IMR-90 (cell line): ENCODE measurements at regions not wholly inside any gene's neighbourhood (a gene's known extent, or its start where the extent isn't known, plus 50 kb on each side); places are given as distances from the start of the nearest gene placed in this dataset.
A peak's percentile ranks its signal among the peaks of the same experiment; 100 is the strongest.

Experiments used
- ATAC-seq: fragments of 200-7000 bp; cut with Tn5 transposase; 2 replicates; pipeline ENCODE4 v1.9.1; 2020; ENCODE audit warnings: low read depth, mild to moderate bottlenecking, moderate library complexity
- BruUV-seq: library from RNA; stranded (reverse); fragments of 400-500 nt; replicated peaks from 2 replicates; lab custom pipeline; 2021; lab: Mats Ljungman, UMichigan
- CTCF ChIA-PET: fragments of 300-600 bp; formaldehyde crosslinking; extraction: SDS; loops from one replicate; lab custom pipeline; 2021; ENCODE audit warnings: antibody characterized with exemption; lab: Yijun Ruan, JAX
- POLR2A ChIA-PET: fragments of 300-600 bp; sonication (Branson Sonifier 250); formaldehyde crosslinking; loops from one replicate; lab custom pipeline; 2022; ENCODE audit warnings: antibody characterized with exemption; ENCODE audit not compliant: unreplicated experiment; lab: Charles Lee
- DNase-seq: peaks from one replicate; pipeline ENCODE4 v3.0.0; 2013
- H2AFZ ChIP-seq: replicated peaks from 2 replicates; pipeline ENCODE3; 2013; ENCODE audit warnings: low read length, mild to moderate bottlenecking; ENCODE audit not compliant: poor library complexity
- H2AK5ac ChIP-seq: 2 replicates; pipeline ENCODE4 v1.6.1; 2013; ENCODE audit warnings: low read depth, low read length, inconsistent platforms
- H2AK9ac ChIP-seq: replicated peaks from 2 replicates; pipeline ENCODE3; 2013; ENCODE audit warnings: mild to moderate bottlenecking, low read depth, low read length, moderate library complexity; ENCODE audit not compliant: poor library complexity
- H2BK120ac ChIP-seq: 2 replicates; pipeline ENCODE4 v1.6.1; 2013; ENCODE audit warnings: low read depth, low read length, inconsistent platforms
- H2BK15ac ChIP-seq: 3 replicates; pipeline ENCODE4 v1.6.1; 2013; ENCODE audit warnings: low read depth, low read length, inconsistent platforms
- H2BK20ac ChIP-seq: 2 replicates; pipeline ENCODE4 v1.6.1; 2013; ENCODE audit warnings: low read depth, mild to moderate bottlenecking, inconsistent platforms, low read length, moderate library complexity
- H2BK5ac ChIP-seq: 2 replicates; pipeline ENCODE4 v1.6.1; 2013; ENCODE audit warnings: mild to moderate bottlenecking, low read depth, low read length, inconsistent platforms; ENCODE audit not compliant: poor library complexity, severe bottlenecking
- H3K14ac ChIP-seq: replicated peaks from 2 replicates; pipeline ENCODE4 v1.6.1; 2013; ENCODE audit warnings: low read depth, low read length, inconsistent platforms
- H3K18ac ChIP-seq: 2 replicates; pipeline ENCODE4 v1.6.1; 2013; ENCODE audit warnings: low read depth, low read length, control low read depth
- H3K23ac ChIP-seq: 2 replicates; pipeline ENCODE4 v1.6.1; 2013; ENCODE audit warnings: low read depth, low read length, inconsistent platforms
- H3K27ac ChIP-seq: 2 replicates; pipeline ENCODE4 v1.5.1; 2013; ENCODE audit warnings: mild to moderate bottlenecking, control low read depth, low read length; ENCODE audit not compliant: insufficient read depth
- H3K27me3 ChIP-seq: 2 replicates; pipeline ENCODE4 v1.6.1; 2013; ENCODE audit warnings: low read length; ENCODE audit not compliant: control insufficient read depth, insufficient read depth
- H3K36me3 ChIP-seq: 2 replicates; pipeline ENCODE4 v1.6.1; 2013; ENCODE audit warnings: low read length, mixed read lengths; ENCODE audit not compliant: control insufficient read depth, insufficient read depth
- H3K4ac ChIP-seq: 2 replicates; pipeline ENCODE4 v1.6.1; 2013; ENCODE audit warnings: low read depth, low read length, inconsistent platforms
- H3K4me1 ChIP-seq: 2 replicates; pipeline ENCODE4 v1.6.1; 2013; ENCODE audit warnings: low read length, mixed read lengths; ENCODE audit not compliant: control insufficient read depth, insufficient read depth
- H3K4me2 ChIP-seq: 2 replicates; pipeline ENCODE4 v1.6.1; 2013; ENCODE audit warnings: low read depth, mild to moderate bottlenecking, control low read depth, low read length, moderate library complexity
- H3K4me3 ChIP-seq: 2 replicates; pipeline ENCODE4 v1.5.1; 2013; ENCODE audit warnings: low read depth, mild to moderate bottlenecking, control low read depth, low read length, moderate library complexity; ENCODE audit not compliant: insufficient read depth
- H3K56ac ChIP-seq: 2 replicates; pipeline ENCODE4 v1.6.1; 2013; ENCODE audit warnings: low read length, inconsistent platforms; ENCODE audit not compliant: insufficient read depth; ENCODE audit errors: extremely low read depth
- H3K79me1 ChIP-seq, 2 experiments: 2 replicates each; pipeline ENCODE4 v1.6.1; 2013; ENCODE audit warnings: low read length in 2 of 2, inconsistent platforms in 1 of 2, low read depth in 1 of 2
- H3K9ac ChIP-seq: 2 replicates; pipeline ENCODE4 v1.6.1; 2013; ENCODE audit warnings: low read depth, low read length, control low read depth
- H3K9me1 ChIP-seq: 2 replicates; pipeline ENCODE4 v1.6.1; 2013; ENCODE audit warnings: low read length, inconsistent platforms; ENCODE audit not compliant: insufficient read depth
- H3K9me3 ChIP-seq: 2 replicates; pipeline ENCODE4 v1.6.1; 2013; ENCODE audit warnings: low read length; ENCODE audit not compliant: control insufficient read depth, insufficient read depth
- H4K20me1 ChIP-seq: 2 replicates; pipeline ENCODE4 v1.6.1; 2013; ENCODE audit warnings: low read length, inconsistent platforms; ENCODE audit not compliant: insufficient read depth
- H4K5ac ChIP-seq: 2 replicates; pipeline ENCODE4 v1.6.1; 2013; ENCODE audit warnings: mild to moderate bottlenecking, low read depth, low read length, control low read depth
- H4K8ac ChIP-seq, 2 experiments: 2 replicates each; pipeline ENCODE4 v1.6.1; 2013; ENCODE audit warnings: low read depth in 2 of 2, low read length in 2 of 2, control low read depth in 1 of 2, inconsistent platforms in 1 of 2
- H4K91ac ChIP-seq: 2 replicates; pipeline ENCODE4 v1.6.1; 2013; ENCODE audit warnings: low read depth, low read length, inconsistent platforms; ENCODE audit not compliant: insufficient read depth
- CEBPB ChIP-seq: IDR thresholded peaks from 2 replicates; pipeline ENCODE4 v1.6.1; 2012; ENCODE audit warnings: low read depth, low read length, improper control_type of control experiment
- FOS ChIP-seq: fragments of 150-350 bp; IDR thresholded peaks from 2 replicates; pipeline ENCODE4 v1.6.1; 2016; ENCODE audit warnings: low read depth, low read length
- NFE2L2 ChIP-seq: fragments of 150-350 bp; IDR thresholded peaks from 2 replicates; pipeline ENCODE4 v1.6.1; 2016; ENCODE audit warnings: low read depth, mild to moderate bottlenecking, low read length
- POLR2A ChIP-seq: IDR thresholded peaks from 2 replicates; pipeline ENCODE4 v1.6.1; 2012; ENCODE audit warnings: mild to moderate bottlenecking, low read depth, low read length
- WGBS, 2 experiments: methylation state at CpG; one replicate each; pipeline versions ENCODE4 v1.1.5 to v1.1.7; 2013; ENCODE audit warnings: missing lambda C conversion rate in 2 of 2; ENCODE audit not compliant: insufficient read length in 1 of 2; ENCODE audit errors: extremely low coverage in 2 of 2; 5-methylcytosine and 5-hydroxymethylcytosine counted together
- dilution Hi-C: fragments of 300-500 bp; cut with HindIII; formaldehyde crosslinking; loops from one replicate; pipeline ENCODE4 v1.14.3; 2018; ENCODE audit warnings: low sequenced_read_pairs; ENCODE audit not compliant: unreplicated experiment
- in situ Hi-C: fragments of 300-500 bp; cut with MboI; formaldehyde crosslinking; loops from 3 replicates; pipeline ENCODE4 v1.14.3; 2019; ENCODE audit warnings: low sequenced_read_pairs, inconsistent platforms, mixed read lengths
- intact Hi-C: fragments of 100-400 bp; cut with micrococcal nuclease; formaldehyde crosslinking; loops from 2 replicates; pipeline ENCODE4 v1.10.0; 2022

DNA sequence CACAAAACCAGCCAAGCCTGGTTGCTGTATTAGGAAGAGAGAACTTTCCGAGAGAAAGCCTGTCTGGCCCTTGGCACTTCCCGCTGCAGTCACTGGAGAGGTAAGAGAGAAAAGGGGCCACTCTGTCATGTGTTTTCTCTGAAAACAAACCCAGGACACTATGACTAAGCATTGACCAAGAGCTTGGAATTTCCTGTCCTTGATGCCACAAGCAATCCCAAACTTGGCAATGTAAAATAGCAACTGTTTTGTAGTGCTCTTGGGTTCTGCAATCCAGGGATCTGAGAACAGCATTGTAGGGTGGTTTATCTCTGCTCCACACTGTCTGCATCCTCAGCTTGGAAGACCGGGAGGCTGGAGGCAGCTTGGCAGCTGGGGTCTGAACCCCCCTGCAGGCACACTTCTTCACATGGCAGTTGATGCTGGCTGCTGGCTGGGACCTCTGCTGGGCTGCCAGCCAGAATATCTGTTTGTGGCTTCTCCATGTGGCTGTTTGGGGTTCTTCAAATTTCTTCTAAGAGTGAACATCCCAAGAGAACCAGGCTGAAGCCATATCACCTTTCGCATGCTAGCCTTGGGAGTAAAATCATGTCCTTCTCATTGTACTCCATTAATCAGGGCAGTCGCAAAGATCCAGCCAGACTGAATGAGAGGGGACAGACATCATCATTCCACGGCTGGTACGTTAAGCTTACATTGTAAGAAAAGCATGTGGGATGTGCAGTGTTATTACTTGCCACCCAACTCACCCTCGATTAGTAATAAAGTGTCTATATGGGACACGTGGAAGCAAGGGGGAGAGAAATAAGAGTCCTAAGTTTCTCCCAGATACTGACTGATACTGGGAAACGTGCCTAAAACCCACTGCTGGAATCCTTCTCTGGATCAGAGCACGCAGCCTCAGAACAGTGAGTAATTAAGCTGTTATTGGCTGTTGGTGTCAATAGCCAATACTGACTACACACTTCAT lies 537.4 kb upstream of the B3GAT1 start:
- intact Hi-C loops (no loop called here), dilution Hi-C loops (no loop called here), in situ Hi-C loops (no loop called here)
- Histone ChIP-seq H2BK120ac (peak overlapping the region; percentile 97), H3K4me1 (peaks cover 12% of the 10 kb centered on the region), H2AK5ac (peak overlapping the region; percentile 94), H4K20me1 (no peaks in the 10 kb centered on the region), H3K18ac (peak overlapping the region; percentile 60; the same call in 1 of the 2 replicates), H2AFZ (peak overlapping the region; percentile 62), H3K4me3 (no peak overlapping the region), H3K9me1 (no peaks in the 10 kb centered on the region), H3K27me3 (no peaks in the 10 kb centered on the region), H2AK9ac (no peak overlapping the region), H3K9me3 (no peaks in the 10 kb centered on the region), H4K8ac (peak overlapping the region; percentile 51 to 93), H3K4me2 (peak overlapping the region; percentile 77), H4K91ac (peak overlapping the region; percentile 79), H2BK20ac (peak overlapping the region; percentile 96), H3K9ac (peak overlapping the region; percentile 20; the same call in 1 of the 2 replicates), H2BK5ac (peak overlapping the region; percentile 93), H4K5ac (peak overlapping the region; percentile 49; the same call in 1 of the 2 replicates), H3K27ac (peak overlapping the region; percentile 71), H2BK15ac (peak overlapping the region; percentile 75; the same call in 2 of the 3 replicates), H3K4ac (peak overlapping the region; percentile 97), H3K79me1 (no peaks in the 10 kb centered on the region), H3K23ac (peak overlapping the region; percentile 84), H3K36me3 (no peaks in the 10 kb centered on the region), H3K56ac (peak overlapping the region; percentile 73), H3K14ac (peak overlapping the region; percentile 54)
- CTCF ChIA-PET: no interaction called here
- WGBS, 2 experiments: 0% methylated on average over 2 of the region's 11 CpGs; no CpG with 5 or more reads in 1 of the 2 experiments
- no TSS peak for BruUV-seq
- DNase-seq (peak; percentile 77), ATAC-seq (peak; percentile 55)
- TF ChIP-seq CEBPB (peak; percentile 62), NFE2L2 (0 out of 2 replicates have a peak, but pooled peaks have one; percentile 14), POLR2A (no peak), FOS (0 out of 2 replicates have a peak, but pooled peaks have one; percentile 18)
- POLR2A ChIA-PET: no interaction called here
